ENCODE measurements at regions not wholly inside any gene's neighbourhood (a gene's known extent, or its start where the extent isn't known, plus 50 kb on each side); places are given as distances from the start of the nearest gene placed in this dataset.

- Histone ChIP-seq H3K9me3 (ENCODE audit: control insufficient read depth in 2 of 2, low read length in 2 of 2) (no peaks in the 10 kb centered on the region), H3K27me3 (ENCODE audit: control insufficient read depth in 1 of 2, insufficient read depth in 2 of 2, low read length in 2 of 2) (no peaks in the 10 kb centered on the region), H3K4me1 (ENCODE audit: control insufficient read depth, insufficient read depth, low read length) (no peaks in the 10 kb centered on the region), H3K36me3 (ENCODE audit: control insufficient read depth in 2 of 2, insufficient read depth in 2 of 2, low read length in 2 of 2) (no peaks in the 10 kb centered on the region), H3K4me3 (ENCODE audit: low read length in 2 of 2) (no peak overlapping the region), H3K27ac (ENCODE audit: low read length) (no peak overlapping the region), H3K9ac (ENCODE audit: low read length in 2 of 2) (no peak overlapping the region)
Observed at GRCh38 chr9:120098584-120098983, 481.4 kb downstream of the CDK5RAP2 start.

- Histone ChIP-seq H3K27me3 (ENCODE audit: control insufficient read depth in 1 of 2, insufficient read depth in 2 of 2, low read length in 2 of 2) (no peaks in the 10 kb centered on the region), H3K27ac (ENCODE audit: low read length) (no peak overlapping the region), H3K4me1 (ENCODE audit: control insufficient read depth, insufficient read depth, low read length) (no peaks in the 10 kb centered on the region), H3K36me3 (ENCODE audit: control insufficient read depth in 2 of 2, insufficient read depth in 2 of 2, low read length in 2 of 2) (no peaks in the 10 kb centered on the region), H3K9me3 (ENCODE audit: control insufficient read depth in 2 of 2, low read length in 2 of 2) (no peaks in the 10 kb centered on the region), H3K9ac (ENCODE audit: low read length in 2 of 2) (no peak overlapping the region), H3K4me3 (ENCODE audit: low read length in 2 of 2) (no peak overlapping the region)
Observed at GRCh38 chr9:120091206-120091605, 488.8 kb downstream of the CDK5RAP2 start.

- peaks cover 0 to 2% of the 10 kb centered on the region in 2 donors for H3K27me3 ChIP-seq (ENCODE audit: control insufficient read depth in 1 of 2, insufficient read depth in 2 of 2, low read length in 2 of 2)
- H3K9me3 ChIP-seq (ENCODE audit: control insufficient read depth in 2 of 2, low read length in 2 of 2): peaks cover 0 to 3% of the 10 kb centered on the region in 2 donors
- H3K27ac ChIP-seq (ENCODE audit: low read length): no peak overlapping the region
- H3K4me1 ChIP-seq (ENCODE audit: control insufficient read depth, insufficient read depth, low read length): no peaks in the 10 kb centered on the region
- no peaks in the 10 kb centered on the region for H3K36me3 ChIP-seq (ENCODE audit: control insufficient read depth in 2 of 2, insufficient read depth in 2 of 2, low read length in 2 of 2)
- no peak overlapping the region for H3K4me3 ChIP-seq (ENCODE audit: low read length in 2 of 2)
- H3K9ac ChIP-seq (ENCODE audit: low read length in 2 of 2): no peak overlapping the region
Observed at GRCh38 chr9:120080849-120081248, 499.1 kb downstream of the CDK5RAP2 start.

- Histone ChIP-seq H3K27ac (ENCODE audit: low read length) (no peak overlapping the region), H3K9ac (ENCODE audit: low read length in 2 of 2) (no peak overlapping the region), H3K27me3 (ENCODE audit: control insufficient read depth in 1 of 2, insufficient read depth in 2 of 2, low read length in 2 of 2) (peaks cover 0 to 2% of the 10 kb centered on the region in 2 donors), H3K4me3 (ENCODE audit: low read length in 2 of 2) (no peak overlapping the region), H3K9me3 (ENCODE audit: control insufficient read depth in 2 of 2, low read length in 2 of 2) (no peaks in the 10 kb centered on the region), H3K4me1 (ENCODE audit: control insufficient read depth, insufficient read depth, low read length) (no peaks in the 10 kb centered on the region), H3K36me3 (ENCODE audit: control insufficient read depth in 2 of 2, insufficient read depth in 2 of 2, low read length in 2 of 2) (no peaks in the 10 kb centered on the region)
Observed at GRCh38 chr9:120078112-120078511, 501.9 kb downstream of the CDK5RAP2 start.

- H3K4me1 ChIP-seq (ENCODE audit: control insufficient read depth, insufficient read depth, low read length): no peaks in the 10 kb centered on the region
- H3K9me3 ChIP-seq (ENCODE audit: control insufficient read depth in 2 of 2, low read length in 2 of 2): no peaks in the 10 kb centered on the region
- no peak overlapping the region for H3K27ac ChIP-seq (ENCODE audit: low read length)
- H3K27me3 ChIP-seq (ENCODE audit: control insufficient read depth in 1 of 2, insufficient read depth in 2 of 2, low read length in 2 of 2): no peaks in the 10 kb centered on the region
- no peak overlapping the region for H3K4me3 ChIP-seq (ENCODE audit: low read length in 2 of 2)
- H3K36me3 ChIP-seq (ENCODE audit: control insufficient read depth in 2 of 2, insufficient read depth in 2 of 2, low read length in 2 of 2): no peaks in the 10 kb centered on the region
- H3K9ac ChIP-seq (ENCODE audit: low read length in 2 of 2): no peak overlapping the region
Observed at GRCh38 chr9:120071760-120072159, 508.2 kb downstream of the CDK5RAP2 start.

- Histone ChIP-seq H3K36me3 (ENCODE audit: control insufficient read depth in 2 of 2, insufficient read depth in 2 of 2, low read length in 2 of 2) (no peaks in the 10 kb centered on the region), H3K27ac (ENCODE audit: low read length) (no peak overlapping the region), H3K9ac (ENCODE audit: low read length in 2 of 2) (no peak overlapping the region), H3K27me3 (ENCODE audit: control insufficient read depth in 1 of 2, insufficient read depth in 2 of 2, low read length in 2 of 2) (no peaks in the 10 kb centered on the region), H3K4me3 (ENCODE audit: low read length in 2 of 2) (no peak overlapping the region), H3K9me3 (ENCODE audit: control insufficient read depth in 2 of 2, low read length in 2 of 2) (no peaks in the 10 kb centered on the region), H3K4me1 (ENCODE audit: control insufficient read depth, insufficient read depth, low read length) (no peaks in the 10 kb centered on the region)
Observed at GRCh38 chr9:120066315-120066714, 513.7 kb downstream of the CDK5RAP2 start.

- H3K9me3 ChIP-seq (ENCODE audit: control insufficient read depth in 2 of 2, low read length in 2 of 2): no peaks in the 10 kb centered on the region
- H3K4me1 ChIP-seq (ENCODE audit: control insufficient read depth, insufficient read depth, low read length): no peaks in the 10 kb centered on the region
- H3K27me3 ChIP-seq (ENCODE audit: control insufficient read depth in 1 of 2, insufficient read depth in 2 of 2, low read length in 2 of 2): no peaks in the 10 kb centered on the region
- H3K36me3 ChIP-seq (ENCODE audit: control insufficient read depth in 2 of 2, insufficient read depth in 2 of 2, low read length in 2 of 2): no peaks in the 10 kb centered on the region
- H3K27ac ChIP-seq (ENCODE audit: low read length): no peak overlapping the region
- H3K4me3 ChIP-seq (ENCODE audit: low read length in 2 of 2): no peak overlapping the region
- H3K9ac ChIP-seq (ENCODE audit: low read length in 2 of 2): no peak overlapping the region
Observed at GRCh38 chr9:120065151-120065550, 514.8 kb downstream of the CDK5RAP2 start.

- Histone ChIP-seq H3K9me3 (ENCODE audit: control insufficient read depth in 2 of 2, low read length in 2 of 2) (no peaks in the 10 kb centered on the region), H3K27me3 (ENCODE audit: control insufficient read depth in 1 of 2, insufficient read depth in 2 of 2, low read length in 2 of 2) (no peaks in the 10 kb centered on the region), H3K36me3 (ENCODE audit: control insufficient read depth in 2 of 2, insufficient read depth in 2 of 2, low read length in 2 of 2) (no peaks in the 10 kb centered on the region), H3K9ac (ENCODE audit: low read length in 2 of 2) (no peak overlapping the region), H3K27ac (ENCODE audit: low read length) (no peak overlapping the region), H3K4me3 (ENCODE audit: low read length in 2 of 2) (no peak overlapping the region), H3K4me1 (ENCODE audit: control insufficient read depth, insufficient read depth, low read length) (no peaks in the 10 kb centered on the region)
Observed at GRCh38 chr9:120045011-120045410, 535.0 kb downstream of the CDK5RAP2 start.

- Histone ChIP-seq H3K9ac (ENCODE audit: low read length in 2 of 2) (no peak overlapping the region), H3K27me3 (ENCODE audit: control insufficient read depth in 1 of 2, insufficient read depth in 2 of 2, low read length in 2 of 2) (no peaks in the 10 kb centered on the region), H3K9me3 (ENCODE audit: control insufficient read depth in 2 of 2, low read length in 2 of 2) (no peaks in the 10 kb centered on the region), H3K4me3 (ENCODE audit: low read length in 2 of 2) (no peak overlapping the region), H3K4me1 (ENCODE audit: control insufficient read depth, insufficient read depth, low read length) (no peaks in the 10 kb centered on the region), H3K36me3 (ENCODE audit: control insufficient read depth in 2 of 2, insufficient read depth in 2 of 2, low read length in 2 of 2) (no peaks in the 10 kb centered on the region), H3K27ac (ENCODE audit: low read length) (no peak overlapping the region)
Observed at GRCh38 chr9:120043448-120043847, 536.5 kb downstream of the CDK5RAP2 start.

- H3K9me3 ChIP-seq (ENCODE audit: control insufficient read depth in 2 of 2, low read length in 2 of 2): no peaks in the 10 kb centered on the region
- H3K9ac ChIP-seq (ENCODE audit: low read length in 2 of 2): no peak overlapping the region
- H3K27ac ChIP-seq (ENCODE audit: low read length): no peak overlapping the region
- H3K27me3 ChIP-seq (ENCODE audit: control insufficient read depth in 1 of 2, insufficient read depth in 2 of 2, low read length in 2 of 2): no peaks in the 10 kb centered on the region
- H3K36me3 ChIP-seq (ENCODE audit: control insufficient read depth in 2 of 2, insufficient read depth in 2 of 2, low read length in 2 of 2): no peaks in the 10 kb centered on the region
- no peak overlapping the region for H3K4me3 ChIP-seq (ENCODE audit: low read length in 2 of 2)
- no peaks in the 10 kb centered on the region for H3K4me1 ChIP-seq (ENCODE audit: control insufficient read depth, insufficient read depth, low read length)
Observed at GRCh38 chr9:120040896-120041295, 539.1 kb downstream of the CDK5RAP2 start.

- no peak overlapping the region for H3K9ac ChIP-seq (ENCODE audit: low read length in 2 of 2)
- no peaks in the 10 kb centered on the region for H3K4me1 ChIP-seq (ENCODE audit: control insufficient read depth, insufficient read depth, low read length)
Observed at GRCh38 chr9:120038342-120038741, 541.6 kb downstream of the CDK5RAP2 start.

More at GRCh38 chr9:120038342-120038741, 541.6 kb downstream of the CDK5RAP2 start:
- Histone ChIP-seq H3K36me3 (ENCODE audit: control insufficient read depth in 2 of 2, insufficient read depth in 2 of 2, low read length in 2 of 2) (no peaks in the 10 kb centered on the region), H3K4me3 (ENCODE audit: low read length in 2 of 2) (no peak overlapping the region), H3K9me3 (ENCODE audit: control insufficient read depth in 2 of 2, low read length in 2 of 2) (no peaks in the 10 kb centered on the region), H3K27ac (ENCODE audit: low read length) (no peak overlapping the region), H3K27me3 (ENCODE audit: control insufficient read depth in 1 of 2, insufficient read depth in 2 of 2, low read length in 2 of 2) (no peaks in the 10 kb centered on the region)

Data from stomach smooth muscle (tissue), 2 donors.